ENCODE measurements at regions not wholly inside any gene's neighbourhood (a gene's known extent, or its start where the extent isn't known, plus 50 kb on each side); places are given as distances from the start of the nearest gene placed in this dataset.

GRCh38 chr2:147232225-147232669 is 612.6 kb upstream of the ACVR2A start:
- Histone ChIP-seq H3K4me3 (no peak overlapping the region), H3K4me1 (no peaks in the 10 kb centered on the region), H3K27me3 (no peaks in the 10 kb centered on the region), H3K27ac (no peak overlapping the region), H3K9me3 (no peaks in the 10 kb centered on the region), H3K36me3 (no peaks in the 10 kb centered on the region)
- DNase-seq (no peak), ATAC-seq (no peak)
- intact Hi-C loops (cut with DNase I): no loop called here
- TF ChIP-seq, protein P1, sequence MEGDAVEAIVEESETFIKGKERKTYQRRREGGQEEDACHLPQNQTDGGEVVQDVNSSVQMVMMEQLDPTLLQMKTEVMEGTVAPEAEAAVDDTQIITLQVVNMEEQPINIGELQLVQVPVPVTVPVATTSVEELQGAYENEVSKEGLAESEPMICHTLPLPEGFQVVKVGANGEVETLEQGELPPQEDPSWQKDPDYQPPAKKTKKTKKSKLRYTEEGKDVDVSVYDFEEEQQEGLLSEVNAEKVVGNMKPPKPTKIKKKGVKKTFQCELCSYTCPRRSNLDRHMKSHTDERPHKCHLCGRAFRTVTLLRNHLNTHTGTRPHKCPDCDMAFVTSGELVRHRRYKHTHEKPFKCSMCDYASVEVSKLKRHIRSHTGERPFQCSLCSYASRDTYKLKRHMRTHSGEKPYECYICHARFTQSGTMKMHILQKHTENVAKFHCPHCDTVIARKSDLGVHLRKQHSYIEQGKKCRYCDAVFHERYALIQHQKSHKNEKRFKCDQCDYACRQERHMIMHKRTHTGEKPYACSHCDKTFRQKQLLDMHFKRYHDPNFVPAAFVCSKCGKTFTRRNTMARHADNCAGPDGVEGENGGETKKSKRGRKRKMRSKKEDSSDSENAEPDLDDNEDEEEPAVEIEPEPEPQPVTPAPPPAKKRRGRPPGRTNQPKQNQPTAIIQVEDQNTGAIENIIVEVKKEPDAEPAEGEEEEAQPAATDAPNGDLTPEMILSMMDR (IDR thresholded peaks at IDR 0.05): no peak

GRCh38 chr2:147231607-147232006 is 613.2 kb upstream of the ACVR2A start:
- intact Hi-C loops (cut with DNase I): no loop called here
- Histone ChIP-seq H3K36me3 (no peaks in the 10 kb centered on the region), H3K27me3 (no peaks in the 10 kb centered on the region), H3K9me3 (no peaks in the 10 kb centered on the region), H3K27ac (no peak overlapping the region), H3K4me1 (no peaks in the 10 kb centered on the region), H3K4me3 (no peak overlapping the region)
- DNase-seq (no peak), ATAC-seq (no peak)
- TF ChIP-seq, protein P1 (IDR thresholded peaks at IDR 0.05): no peak

DNA sequence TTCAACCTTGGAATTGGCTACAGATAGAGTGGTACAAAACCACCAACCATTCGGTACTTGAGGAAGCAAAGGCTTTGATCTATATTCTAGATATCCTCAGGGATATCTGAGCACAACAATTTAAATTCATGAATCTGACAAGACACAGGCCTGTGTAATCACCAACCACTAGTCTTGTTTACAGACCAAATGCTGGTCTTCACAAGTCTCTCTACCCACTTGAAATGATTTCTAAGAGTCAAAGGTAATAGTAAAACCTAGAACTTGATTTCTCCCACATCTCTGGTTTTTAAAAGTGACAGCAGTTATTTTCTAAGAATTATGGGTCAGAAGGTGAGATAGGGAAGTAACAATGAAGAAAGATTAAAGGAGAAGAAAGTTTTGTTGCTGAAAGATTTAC is 613.7 kb upstream of the ACVR2A start:
- intact Hi-C loops (cut with DNase I): no loop called here
- no peak for DNase-seq

DNA sequence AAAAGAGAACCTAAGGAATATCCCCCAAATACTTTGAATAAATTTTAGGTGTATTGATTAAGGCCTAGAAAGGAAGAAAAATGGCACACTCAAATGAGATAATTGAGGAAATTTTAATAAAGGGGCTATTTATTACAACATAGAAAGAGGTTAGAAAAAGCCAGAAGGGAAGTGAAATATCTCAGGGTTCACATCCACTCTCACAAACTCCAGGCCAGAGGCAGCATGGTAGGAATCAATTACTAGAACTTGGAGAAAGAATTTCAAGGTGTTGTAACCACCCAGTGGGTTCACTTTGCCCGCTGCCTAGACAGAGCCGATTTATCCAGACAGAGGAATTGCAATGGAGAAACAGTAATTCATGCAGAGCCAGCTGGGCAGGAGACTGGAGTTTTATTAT is 617.5 kb upstream of the ACVR2A start:
- no peak overlapping the region for H3K4me3 ChIP-seq
- no peaks in the 10 kb centered on the region for H3K9me3 ChIP-seq
- DNase-seq: no peak
- TF ChIP-seq, protein P1 (IDR thresholded peaks at IDR 0.05): no peak
- intact Hi-C loops (cut with DNase I): no loop called here
- ATAC-seq: no peak
- no peaks in the 10 kb centered on the region for H3K36me3 ChIP-seq
- no peaks in the 10 kb centered on the region for H3K27me3 ChIP-seq
- H3K4me1 ChIP-seq: no peaks in the 10 kb centered on the region
- no peak overlapping the region for H3K27ac ChIP-seq

More for the DNA sequence above, 613.7 kb upstream of the ACVR2A start:
- no peak for ATAC-seq
- Histone ChIP-seq H3K36me3 (no peaks in the 10 kb centered on the region), H3K4me3 (no peak overlapping the region), H3K27me3 (no peaks in the 10 kb centered on the region), H3K27ac (no peak overlapping the region), H3K4me1 (no peaks in the 10 kb centered on the region), H3K9me3 (no peaks in the 10 kb centered on the region)
- TF ChIP-seq, protein P1 (IDR thresholded peaks at IDR 0.05): no peak

GRCh38 chr2:147224070-147224469 is 620.8 kb upstream of the ACVR2A start:
- no peaks in the 10 kb centered on the region for H3K4me1 ChIP-seq

More at GRCh38 chr2:147224070-147224469, 620.8 kb upstream of the ACVR2A start:
- intact Hi-C loops (cut with DNase I): no loop called here
- H3K4me3 ChIP-seq: no peak overlapping the region
- no peak overlapping the region for H3K27ac ChIP-seq
- no peaks in the 10 kb centered on the region for H3K9me3 ChIP-seq
- H3K27me3 ChIP-seq: no peaks in the 10 kb centered on the region
- TF ChIP-seq, protein P1 (IDR thresholded peaks at IDR 0.05): no peak
- H3K36me3 ChIP-seq: no peaks in the 10 kb centered on the region
- no peak for ATAC-seq
- DNase-seq: no peak
